ENCODE measurements at regions not wholly inside any gene's neighbourhood (a gene's known extent, or its start where the extent isn't known, plus 50 kb on each side); places are given as distances from the start of the nearest gene placed in this dataset.

DNA sequence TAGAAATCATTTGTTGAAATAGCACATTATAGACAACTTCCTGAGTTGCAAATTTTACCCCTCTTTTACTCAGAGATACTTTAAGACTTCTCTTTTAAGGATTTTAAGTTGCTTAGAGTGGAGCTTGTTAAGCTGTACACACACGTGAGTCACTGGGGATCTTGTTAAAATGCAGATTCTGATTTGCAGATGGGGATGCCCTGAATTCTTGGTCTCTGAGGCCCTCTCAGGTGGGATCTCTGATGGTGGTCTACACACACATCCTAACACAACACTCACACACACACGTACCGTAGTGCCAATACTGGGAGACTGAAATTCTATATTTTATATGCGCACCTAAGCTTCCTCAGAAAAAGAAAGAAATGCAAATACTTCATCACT, 788.3 kb downstream of the UQCRFS1 start:
- TF ChIP-seq, protein P1, sequence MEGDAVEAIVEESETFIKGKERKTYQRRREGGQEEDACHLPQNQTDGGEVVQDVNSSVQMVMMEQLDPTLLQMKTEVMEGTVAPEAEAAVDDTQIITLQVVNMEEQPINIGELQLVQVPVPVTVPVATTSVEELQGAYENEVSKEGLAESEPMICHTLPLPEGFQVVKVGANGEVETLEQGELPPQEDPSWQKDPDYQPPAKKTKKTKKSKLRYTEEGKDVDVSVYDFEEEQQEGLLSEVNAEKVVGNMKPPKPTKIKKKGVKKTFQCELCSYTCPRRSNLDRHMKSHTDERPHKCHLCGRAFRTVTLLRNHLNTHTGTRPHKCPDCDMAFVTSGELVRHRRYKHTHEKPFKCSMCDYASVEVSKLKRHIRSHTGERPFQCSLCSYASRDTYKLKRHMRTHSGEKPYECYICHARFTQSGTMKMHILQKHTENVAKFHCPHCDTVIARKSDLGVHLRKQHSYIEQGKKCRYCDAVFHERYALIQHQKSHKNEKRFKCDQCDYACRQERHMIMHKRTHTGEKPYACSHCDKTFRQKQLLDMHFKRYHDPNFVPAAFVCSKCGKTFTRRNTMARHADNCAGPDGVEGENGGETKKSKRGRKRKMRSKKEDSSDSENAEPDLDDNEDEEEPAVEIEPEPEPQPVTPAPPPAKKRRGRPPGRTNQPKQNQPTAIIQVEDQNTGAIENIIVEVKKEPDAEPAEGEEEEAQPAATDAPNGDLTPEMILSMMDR (IDR thresholded peaks at IDR 0.05 in 4 of 5, conservative IDR thresholded peaks at IDR 0.05 in 1 of 5) = no peak
- no peak for TF ChIP-seq POLR2A (IDR thresholded peaks at IDR 0.05)

All from gastrocnemius medialis (tissue), 4 donors.